ENCODE measurements at regions not wholly inside any gene's neighbourhood (a gene's known extent, or its start where the extent isn't known, plus 50 kb on each side); places are given as distances from the start of the nearest gene placed in this dataset.
"Not testable (repeated sequence)": the region's sequence is repeated elsewhere in the genome, so short reads cannot be mapped to it uniquely, and the experiment has no call there.

DNA sequence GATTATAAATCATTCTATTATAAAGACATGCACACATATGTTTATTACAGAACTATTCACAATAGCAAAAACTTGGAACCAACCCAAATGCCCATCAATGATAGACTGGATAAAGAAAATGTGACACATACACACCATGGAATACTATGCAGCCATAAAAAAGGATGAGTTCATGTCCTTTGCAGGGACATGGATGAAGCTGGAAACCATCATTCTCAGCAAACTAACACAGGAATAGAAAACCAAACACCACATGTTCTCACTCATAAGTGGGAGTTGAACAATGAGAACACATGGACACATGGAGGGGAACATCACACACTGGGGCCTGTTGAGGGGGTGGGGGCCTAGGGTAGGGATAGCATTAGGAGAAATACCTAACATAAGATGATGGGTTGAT is 168.4 kb downstream of the ZNF648 start:
- TF ChIP-seq, protein P1, sequence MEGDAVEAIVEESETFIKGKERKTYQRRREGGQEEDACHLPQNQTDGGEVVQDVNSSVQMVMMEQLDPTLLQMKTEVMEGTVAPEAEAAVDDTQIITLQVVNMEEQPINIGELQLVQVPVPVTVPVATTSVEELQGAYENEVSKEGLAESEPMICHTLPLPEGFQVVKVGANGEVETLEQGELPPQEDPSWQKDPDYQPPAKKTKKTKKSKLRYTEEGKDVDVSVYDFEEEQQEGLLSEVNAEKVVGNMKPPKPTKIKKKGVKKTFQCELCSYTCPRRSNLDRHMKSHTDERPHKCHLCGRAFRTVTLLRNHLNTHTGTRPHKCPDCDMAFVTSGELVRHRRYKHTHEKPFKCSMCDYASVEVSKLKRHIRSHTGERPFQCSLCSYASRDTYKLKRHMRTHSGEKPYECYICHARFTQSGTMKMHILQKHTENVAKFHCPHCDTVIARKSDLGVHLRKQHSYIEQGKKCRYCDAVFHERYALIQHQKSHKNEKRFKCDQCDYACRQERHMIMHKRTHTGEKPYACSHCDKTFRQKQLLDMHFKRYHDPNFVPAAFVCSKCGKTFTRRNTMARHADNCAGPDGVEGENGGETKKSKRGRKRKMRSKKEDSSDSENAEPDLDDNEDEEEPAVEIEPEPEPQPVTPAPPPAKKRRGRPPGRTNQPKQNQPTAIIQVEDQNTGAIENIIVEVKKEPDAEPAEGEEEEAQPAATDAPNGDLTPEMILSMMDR (IDR thresholded peaks at IDR 0.05): not testable (repeated sequence)
- TF ChIP-seq POLR2A, POLR2AphosphoS5, EP300 (IDR thresholded peaks at IDR 0.05): not testable (repeated sequence)
